ENCODE measurements at regions not wholly inside any gene's neighbourhood (a gene's known extent, or its start where the extent isn't known, plus 50 kb on each side); places are given as distances from the start of the nearest gene placed in this dataset.

DNA sequence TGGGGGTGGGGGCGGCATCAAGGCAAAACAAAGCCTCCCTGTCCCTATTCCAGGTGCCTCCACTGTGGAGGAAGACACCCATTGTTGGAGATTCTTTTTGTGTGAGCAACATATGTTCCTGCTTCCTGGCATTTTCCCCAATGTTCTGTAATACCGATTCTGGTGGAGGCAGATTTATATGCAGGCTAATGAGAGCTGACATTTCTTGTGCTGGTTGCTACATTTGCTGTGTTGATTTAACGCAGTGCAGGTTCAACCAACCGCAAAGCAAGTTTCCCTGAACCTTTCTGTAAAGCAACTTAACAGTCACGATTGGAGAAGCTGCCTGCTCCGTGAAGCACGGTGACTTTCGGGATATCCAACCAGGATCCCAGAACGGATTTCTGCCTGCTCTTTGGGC lies 260.5 kb downstream of the CBLN1 start:
- Histone ChIP-seq H3K79me2 (no peaks in the 10 kb centered on the region), H3K9me3 (ENCODE audit: low read depth) (no peaks in the 10 kb centered on the region), H3K9me2 (replicated peaks; ENCODE audit: insufficient read depth) (no peaks in the 10 kb centered on the region), H3K4me2 (peak overlapping the region; percentile 5), H3K36me3 (replicated peaks; ENCODE audit: insufficient read depth, low read depth) (no peaks in the 10 kb centered on the region), H3K27ac (no peak overlapping the region), H3K27me3 (peaks cover 9% of the 10 kb centered on the region), H3K4me1 (ENCODE audit: insufficient read depth) (no peaks in the 10 kb centered on the region), H2AFZ (no peak overlapping the region), H3K4me3 (no peak overlapping the region), H4K20me1 (ENCODE audit: insufficient read depth, poor library complexity, severe bottlenecking) (no peaks in the 10 kb centered on the region)
- DNase-seq (ENCODE audit: low spot score) = peak; percentile 27
- 38% methylated on average over 9 of the region's 9 CpGs for WGBS (ENCODE audit: low lambda C conversion rate, missing lambda C conversion rate)
- TF ChIP-seq EZH2 (IDR thresholded peaks at IDR 0.05; ENCODE audit: borderline replicate concordance) (no peak), EZH2phosphoT487 (IDR thresholded peaks at IDR 0.05; ENCODE audit: low read depth, severe bottlenecking, unreplicated experiment) (no peak)
- TF ChIP-seq, protein P1, sequence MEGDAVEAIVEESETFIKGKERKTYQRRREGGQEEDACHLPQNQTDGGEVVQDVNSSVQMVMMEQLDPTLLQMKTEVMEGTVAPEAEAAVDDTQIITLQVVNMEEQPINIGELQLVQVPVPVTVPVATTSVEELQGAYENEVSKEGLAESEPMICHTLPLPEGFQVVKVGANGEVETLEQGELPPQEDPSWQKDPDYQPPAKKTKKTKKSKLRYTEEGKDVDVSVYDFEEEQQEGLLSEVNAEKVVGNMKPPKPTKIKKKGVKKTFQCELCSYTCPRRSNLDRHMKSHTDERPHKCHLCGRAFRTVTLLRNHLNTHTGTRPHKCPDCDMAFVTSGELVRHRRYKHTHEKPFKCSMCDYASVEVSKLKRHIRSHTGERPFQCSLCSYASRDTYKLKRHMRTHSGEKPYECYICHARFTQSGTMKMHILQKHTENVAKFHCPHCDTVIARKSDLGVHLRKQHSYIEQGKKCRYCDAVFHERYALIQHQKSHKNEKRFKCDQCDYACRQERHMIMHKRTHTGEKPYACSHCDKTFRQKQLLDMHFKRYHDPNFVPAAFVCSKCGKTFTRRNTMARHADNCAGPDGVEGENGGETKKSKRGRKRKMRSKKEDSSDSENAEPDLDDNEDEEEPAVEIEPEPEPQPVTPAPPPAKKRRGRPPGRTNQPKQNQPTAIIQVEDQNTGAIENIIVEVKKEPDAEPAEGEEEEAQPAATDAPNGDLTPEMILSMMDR (IDR thresholded peaks at IDR 0.05; ENCODE audit: poor library complexity) = no peak

GRCh38 chr16:49020436-49020835 lies 261.2 kb downstream of the CBLN1 start:
- Histone ChIP-seq H3K36me3 (replicated peaks; ENCODE audit: insufficient read depth, low read depth) (no peaks in the 10 kb centered on the region), H3K79me2 (no peaks in the 10 kb centered on the region), H3K4me2 (no peak overlapping the region), H3K4me3 (no peak overlapping the region), H3K9me3 (ENCODE audit: low read depth) (no peaks in the 10 kb centered on the region), H3K9me2 (replicated peaks; ENCODE audit: insufficient read depth) (no peaks in the 10 kb centered on the region), H2AFZ (no peak overlapping the region), H3K4me1 (ENCODE audit: insufficient read depth) (no peaks in the 10 kb centered on the region), H4K20me1 (ENCODE audit: insufficient read depth, poor library complexity, severe bottlenecking) (no peaks in the 10 kb centered on the region), H3K27me3 (peaks cover 9% of the 10 kb centered on the region), H3K27ac (no peak overlapping the region)
- WGBS (ENCODE audit: low lambda C conversion rate, missing lambda C conversion rate) = 79% methylated on average over 5 of the region's 5 CpGs
- no peak for TF ChIP-seq EZH2phosphoT487 (IDR thresholded peaks at IDR 0.05; ENCODE audit: low read depth, severe bottlenecking, unreplicated experiment)
- no peak for DNase-seq (ENCODE audit: low spot score)

- WGBS (ENCODE audit: low lambda C conversion rate, missing lambda C conversion rate) = 82% methylated on average over 13 of the region's 13 CpGs
- Histone ChIP-seq H2AFZ (no peak overlapping the region), H3K4me3 (no peak overlapping the region), H3K27me3 (peaks cover 9% of the 10 kb centered on the region), H3K36me3 (replicated peaks; ENCODE audit: insufficient read depth, low read depth) (no peaks in the 10 kb centered on the region), H3K79me2 (no peaks in the 10 kb centered on the region), H3K9me3 (ENCODE audit: low read depth) (no peaks in the 10 kb centered on the region), H4K20me1 (ENCODE audit: insufficient read depth, poor library complexity, severe bottlenecking) (no peaks in the 10 kb centered on the region), H3K4me1 (ENCODE audit: insufficient read depth) (no peaks in the 10 kb centered on the region), H3K27ac (no peak overlapping the region), H3K4me2 (no peak overlapping the region), H3K9me2 (replicated peaks; ENCODE audit: insufficient read depth) (no peaks in the 10 kb centered on the region)
- TF ChIP-seq, protein P1 (IDR thresholded peaks at IDR 0.05; ENCODE audit: poor library complexity) = no peak
- TF ChIP-seq EZH2 (IDR thresholded peaks at IDR 0.05; ENCODE audit: borderline replicate concordance) (no peak), EZH2phosphoT487 (IDR thresholded peaks at IDR 0.05; ENCODE audit: low read depth, severe bottlenecking, unreplicated experiment) (no peak)
- no peak for DNase-seq (ENCODE audit: low spot score)
Observed at GRCh38 chr16:49019831-49020230, 261.8 kb downstream of the CBLN1 start.

GRCh38 chr16:49019081-49019633 lies 262.5 kb downstream of the CBLN1 start:
- Histone ChIP-seq H3K4me3 (no peak overlapping the region), H3K4me1 (ENCODE audit: insufficient read depth) (no peaks in the 10 kb centered on the region), H4K20me1 (ENCODE audit: insufficient read depth, poor library complexity, severe bottlenecking) (no peaks in the 10 kb centered on the region), H3K36me3 (replicated peaks; ENCODE audit: insufficient read depth, low read depth) (no peaks in the 10 kb centered on the region), H3K79me2 (no peaks in the 10 kb centered on the region), H2AFZ (no peak overlapping the region), H3K27me3 (peaks cover 9% of the 10 kb centered on the region), H3K4me2 (peak overlapping the region; percentile 46), H3K9me2 (replicated peaks; ENCODE audit: insufficient read depth) (no peaks in the 10 kb centered on the region), H3K9me3 (ENCODE audit: low read depth) (no peaks in the 10 kb centered on the region), H3K27ac (no peak overlapping the region)
- no peak for TF ChIP-seq EZH2 (IDR thresholded peaks at IDR 0.05; ENCODE audit: borderline replicate concordance)
- no peak for TF ChIP-seq EZH2phosphoT487 (IDR thresholded peaks at IDR 0.05; ENCODE audit: low read depth, severe bottlenecking, unreplicated experiment)
- TF ChIP-seq, protein P1 (IDR thresholded peaks at IDR 0.05; ENCODE audit: poor library complexity) = no peak
- no peak for DNase-seq (ENCODE audit: low spot score)
- WGBS (ENCODE audit: low lambda C conversion rate, missing lambda C conversion rate) = 33% methylated on average over 14 of the region's 14 CpGs

Measured in hepatocyte (in vitro differentiated cells).